ENCODE measurements at regions not wholly inside any gene's neighbourhood (a gene's known extent, or its start where the extent isn't known, plus 50 kb on each side); places are given as distances from the start of the nearest gene placed in this dataset.
A peak's percentile ranks its signal among the peaks of the same experiment; 100 is the strongest.
"Not testable (repeated sequence)": the region's sequence is repeated elsewhere in the genome, so short reads cannot be mapped to it uniquely, and the experiment has no call there.

- DNase-seq (ENCODE audit: low spot score), result no peak
These were observed 118.0 kb upstream of the ZBTB40 start for GRCh38 chr1:22333516-22334121.

- no peak for DNase-seq (ENCODE audit: low spot score)
These were observed 116.6 kb upstream of the ZBTB40 start for GRCh38 chr1:22334860-22335550.

- DNase-seq (ENCODE audit: low spot score), result not testable (repeated sequence)
These were observed 115.4 kb upstream of the ZBTB40 start for GRCh38 chr1:22336274-22336673.

- not testable (repeated sequence) for DNase-seq (ENCODE audit: low spot score)
These were observed 114.7 kb upstream of the ZBTB40 start for GRCh38 chr1:22336696-22337545.

GRCh38 chr1:22338071-22338765 lies 113.4 kb upstream of the ZBTB40 start:
- DNase-seq (ENCODE audit: low spot score), result no peak

GRCh38 chr1:22339237-22339636 lies 112.4 kb upstream of the ZBTB40 start:
- DNase-seq (ENCODE audit: low spot score), result no peak

- DNase-seq (ENCODE audit: low spot score), result no peak
These were observed 111.6 kb upstream of the ZBTB40 start for GRCh38 chr1:22340066-22340465.

GRCh38 chr1:22340873-22341272 lies 110.8 kb upstream of the ZBTB40 start:
- DNase-seq (ENCODE audit: low spot score), result no peak

- DNase-seq (ENCODE audit: low spot score), result peak; percentile 79
These were observed 109.7 kb upstream of the ZBTB40 start for GRCh38 chr1:22341791-22342605.

GRCh38 chr1:22342734-22343191 lies 108.9 kb upstream of the ZBTB40 start:
- no peak for DNase-seq (ENCODE audit: low spot score)

- DNase-seq (ENCODE audit: low spot score), result peak; percentile 39
These were observed 108.0 kb upstream of the ZBTB40 start for GRCh38 chr1:22343456-22344328.

GRCh38 chr1:22344329-22344630 lies 107.4 kb upstream of the ZBTB40 start:
- DNase-seq (ENCODE audit: low spot score), result no peak

GRCh38 chr1:22344851-22345560 lies 106.6 kb upstream of the ZBTB40 start:
- no peak for DNase-seq (ENCODE audit: low spot score)

GRCh38 chr1:22347854-22348760 lies 103.5 kb upstream of the ZBTB40 start:
- DNase-seq (ENCODE audit: low spot score), result no peak

GRCh38 chr1:22349362-22350043 lies 102.1 kb upstream of the ZBTB40 start:
- DNase-seq (ENCODE audit: low spot score), result no peak

- no peak for DNase-seq (ENCODE audit: low spot score)
These were observed 101.3 kb upstream of the ZBTB40 start for GRCh38 chr1:22350171-22350923.
